ENCODE measurements at regions not wholly inside any gene's neighbourhood (a gene's known extent, or its start where the extent isn't known, plus 50 kb on each side); places are given as distances from the start of the nearest gene placed in this dataset.

DNA sequence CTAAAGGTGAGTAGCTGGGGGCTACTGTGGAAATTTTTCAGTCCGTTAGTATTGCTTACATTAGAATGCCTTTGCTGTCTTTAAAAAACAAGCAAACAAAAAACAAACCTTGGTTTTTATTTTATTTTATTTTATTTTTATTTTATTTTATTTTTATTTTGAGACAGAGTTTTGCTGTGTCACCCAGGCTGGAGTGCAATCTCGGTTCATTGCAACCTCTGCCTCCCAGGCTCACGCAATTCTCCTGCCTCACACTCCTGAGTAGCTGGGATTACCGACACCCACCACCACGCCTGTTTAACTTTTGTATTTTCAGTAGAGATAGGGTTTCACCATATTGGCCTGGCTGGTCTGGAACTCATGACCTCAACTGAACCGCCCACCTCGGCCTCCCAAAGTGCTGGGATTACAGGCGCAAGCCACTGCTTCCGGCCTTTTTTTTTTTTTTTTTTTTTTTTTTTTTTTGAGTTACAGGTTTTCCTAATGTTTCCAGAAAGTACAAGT, 732.6 kb downstream of the KCNJ3 start:
- TF ChIP-seq, protein P1, sequence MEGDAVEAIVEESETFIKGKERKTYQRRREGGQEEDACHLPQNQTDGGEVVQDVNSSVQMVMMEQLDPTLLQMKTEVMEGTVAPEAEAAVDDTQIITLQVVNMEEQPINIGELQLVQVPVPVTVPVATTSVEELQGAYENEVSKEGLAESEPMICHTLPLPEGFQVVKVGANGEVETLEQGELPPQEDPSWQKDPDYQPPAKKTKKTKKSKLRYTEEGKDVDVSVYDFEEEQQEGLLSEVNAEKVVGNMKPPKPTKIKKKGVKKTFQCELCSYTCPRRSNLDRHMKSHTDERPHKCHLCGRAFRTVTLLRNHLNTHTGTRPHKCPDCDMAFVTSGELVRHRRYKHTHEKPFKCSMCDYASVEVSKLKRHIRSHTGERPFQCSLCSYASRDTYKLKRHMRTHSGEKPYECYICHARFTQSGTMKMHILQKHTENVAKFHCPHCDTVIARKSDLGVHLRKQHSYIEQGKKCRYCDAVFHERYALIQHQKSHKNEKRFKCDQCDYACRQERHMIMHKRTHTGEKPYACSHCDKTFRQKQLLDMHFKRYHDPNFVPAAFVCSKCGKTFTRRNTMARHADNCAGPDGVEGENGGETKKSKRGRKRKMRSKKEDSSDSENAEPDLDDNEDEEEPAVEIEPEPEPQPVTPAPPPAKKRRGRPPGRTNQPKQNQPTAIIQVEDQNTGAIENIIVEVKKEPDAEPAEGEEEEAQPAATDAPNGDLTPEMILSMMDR (IDR thresholded peaks at IDR 0.05) = no peak
- no peak for TF ChIP-seq POLR2A (IDR thresholded peaks at IDR 0.05)
